GM13976 (cell line): ENCODE measurements at regions not wholly inside any gene's neighbourhood (a gene's known extent, or its start where the extent isn't known, plus 50 kb on each side); places are given as distances from the start of the nearest gene placed in this dataset.

Experiments used
- DNase-seq: peaks from one replicate; pipeline ENCODE4 v3.0.0; 2012; ENCODE audit warnings: low spot score
- in situ Hi-C: fragments of 300-500 bp; cut with MboI; formaldehyde crosslinking; loops from one replicate; pipeline ENCODE4 v1.12.0; 2022; ENCODE audit warnings: low sequenced_read_pairs, mixed read lengths, inconsistent platforms; ENCODE audit not compliant: unreplicated experiment
- TF ChIP-seq, protein P1 (sequence below): IDR thresholded peaks from 2 replicates; pipeline ENCODE4 v1.5.1; 2012; ENCODE audit warnings: borderline replicate concordance, mild to moderate bottlenecking; ENCODE audit not compliant: insufficient read depth; ENCODE audit errors: extremely low read depth, missing control alignments, control extremely low read depth

DNA sequence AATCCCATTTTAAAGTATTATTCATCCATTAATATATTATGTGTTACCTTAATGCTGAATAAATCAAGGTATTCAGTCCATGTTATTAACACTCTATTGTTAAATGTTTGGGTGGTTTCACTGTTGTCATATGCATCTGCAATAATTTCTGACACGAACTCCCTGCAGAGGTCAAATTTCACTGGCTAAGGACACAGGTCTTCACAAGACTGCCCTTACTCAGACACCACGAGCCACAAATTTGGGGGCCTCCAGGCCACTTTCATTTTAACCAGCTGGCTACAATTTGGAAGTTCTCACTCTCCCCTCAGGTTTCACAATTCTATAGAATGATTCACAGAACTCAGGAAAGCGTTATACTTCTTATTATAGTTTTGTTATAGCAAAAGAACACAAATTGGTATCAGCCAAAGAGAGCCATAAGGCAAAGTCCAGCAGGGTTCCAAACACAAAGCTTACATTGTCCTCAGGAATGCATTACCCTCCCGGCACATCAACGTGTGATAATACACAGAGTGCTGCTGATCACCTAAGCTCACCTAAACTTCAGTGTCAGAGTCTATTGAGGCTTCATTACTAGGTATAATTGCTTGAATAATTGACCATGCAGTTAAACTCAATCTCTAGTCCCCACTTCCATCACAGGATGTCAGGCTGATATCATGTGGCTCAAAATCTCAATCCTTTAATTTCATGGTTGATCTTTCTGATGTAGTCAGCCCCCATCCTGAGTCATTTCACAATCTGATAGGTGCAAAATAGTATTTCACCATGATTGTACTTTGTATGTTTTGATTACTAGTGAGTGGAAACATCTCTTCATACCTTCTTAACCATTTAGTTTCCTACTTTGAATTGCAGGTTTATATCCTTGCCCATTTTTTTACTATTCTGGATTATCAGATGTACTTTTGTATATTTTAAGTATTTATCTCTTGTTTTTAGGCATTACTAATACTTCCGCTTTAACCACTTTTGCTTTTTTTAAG is 441.4 kb upstream of the AGTR1 start:
- in situ Hi-C loops = no loop called here
- DNase-seq = no peak
- TF ChIP-seq, protein P1, sequence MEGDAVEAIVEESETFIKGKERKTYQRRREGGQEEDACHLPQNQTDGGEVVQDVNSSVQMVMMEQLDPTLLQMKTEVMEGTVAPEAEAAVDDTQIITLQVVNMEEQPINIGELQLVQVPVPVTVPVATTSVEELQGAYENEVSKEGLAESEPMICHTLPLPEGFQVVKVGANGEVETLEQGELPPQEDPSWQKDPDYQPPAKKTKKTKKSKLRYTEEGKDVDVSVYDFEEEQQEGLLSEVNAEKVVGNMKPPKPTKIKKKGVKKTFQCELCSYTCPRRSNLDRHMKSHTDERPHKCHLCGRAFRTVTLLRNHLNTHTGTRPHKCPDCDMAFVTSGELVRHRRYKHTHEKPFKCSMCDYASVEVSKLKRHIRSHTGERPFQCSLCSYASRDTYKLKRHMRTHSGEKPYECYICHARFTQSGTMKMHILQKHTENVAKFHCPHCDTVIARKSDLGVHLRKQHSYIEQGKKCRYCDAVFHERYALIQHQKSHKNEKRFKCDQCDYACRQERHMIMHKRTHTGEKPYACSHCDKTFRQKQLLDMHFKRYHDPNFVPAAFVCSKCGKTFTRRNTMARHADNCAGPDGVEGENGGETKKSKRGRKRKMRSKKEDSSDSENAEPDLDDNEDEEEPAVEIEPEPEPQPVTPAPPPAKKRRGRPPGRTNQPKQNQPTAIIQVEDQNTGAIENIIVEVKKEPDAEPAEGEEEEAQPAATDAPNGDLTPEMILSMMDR = no peak

DNA sequence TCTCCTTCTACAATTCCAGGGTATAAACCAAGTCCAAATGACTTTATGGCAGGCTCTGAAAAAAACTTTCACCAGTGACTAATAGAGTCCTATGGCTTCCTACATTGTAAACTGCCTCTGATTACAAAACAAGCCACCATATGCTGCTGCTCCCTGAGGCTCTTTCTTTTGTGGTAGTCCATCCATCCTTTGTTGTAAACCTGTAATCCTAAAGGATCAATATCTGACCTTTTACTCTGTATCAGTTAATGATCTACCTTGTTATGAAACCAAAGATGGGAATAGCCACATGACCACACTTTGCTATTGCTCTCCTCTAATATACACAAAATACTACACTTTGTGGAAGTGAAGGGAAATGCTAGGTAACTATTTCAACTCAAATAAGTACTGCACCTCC is 434.7 kb upstream of the AGTR1 start:
- TF ChIP-seq, protein P1 = no peak
- in situ Hi-C loops = no loop called here
- no peak for DNase-seq

DNA sequence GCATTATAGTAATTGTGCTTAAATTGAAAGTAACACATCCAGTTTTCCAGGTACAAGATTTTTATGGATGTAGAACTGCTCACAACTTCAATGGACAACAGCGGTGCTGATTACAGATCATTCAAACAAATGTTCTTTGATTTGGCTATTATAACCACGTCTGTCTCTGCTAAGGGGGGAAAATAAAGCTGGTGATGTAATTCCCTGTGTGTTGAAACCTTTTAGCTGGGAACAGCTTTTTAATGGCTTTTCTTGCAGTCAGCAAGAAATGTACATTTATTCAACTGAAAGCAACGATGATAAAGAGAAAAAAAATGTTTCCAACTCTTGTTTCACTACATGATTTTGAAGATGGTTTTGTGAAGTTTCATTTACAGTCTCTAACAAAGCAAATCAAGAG is 431.9 kb upstream of the AGTR1 start:
- in situ Hi-C loops = no loop called here
- TF ChIP-seq, protein P1 = no peak
- no peak for DNase-seq

DNA sequence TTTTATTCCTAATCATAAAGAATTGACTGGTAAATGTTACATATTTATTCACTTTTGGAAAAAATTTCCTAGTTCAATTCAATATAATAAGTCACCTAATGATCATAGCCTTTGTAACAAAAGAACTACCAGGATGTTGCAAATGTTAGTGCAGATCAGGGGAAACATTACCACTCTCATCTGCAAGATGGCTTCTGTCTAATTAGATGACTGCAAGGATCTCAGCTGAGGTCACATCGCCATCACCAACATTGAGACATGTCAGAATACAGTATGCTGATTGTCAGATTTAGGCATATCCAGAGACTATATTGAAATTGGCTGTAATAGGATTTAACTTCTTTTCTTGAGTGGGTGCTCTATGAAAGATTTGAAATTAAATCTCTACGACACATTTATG is 431.4 kb upstream of the AGTR1 start:
- no peak for DNase-seq
- in situ Hi-C loops = no loop called here
- TF ChIP-seq, protein P1 = no peak

DNA sequence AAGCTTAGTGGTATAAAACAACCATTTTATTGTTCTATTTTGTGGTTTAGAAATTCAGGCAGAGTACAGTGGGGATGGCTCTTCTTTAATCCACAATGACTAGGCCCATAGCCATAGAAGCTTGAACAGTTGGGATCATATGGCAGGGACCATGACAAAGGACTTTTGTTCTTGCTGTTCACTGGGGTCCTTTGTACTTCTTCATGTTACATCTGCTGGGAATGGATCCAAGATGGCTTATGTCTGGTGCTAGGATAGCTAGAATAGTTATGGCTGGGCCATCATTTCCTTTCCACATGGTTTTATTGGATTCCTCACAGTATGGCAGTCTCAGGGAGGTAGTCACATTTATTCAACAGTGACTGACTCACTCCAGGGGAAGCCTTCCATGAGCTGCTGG is 427.9 kb upstream of the AGTR1 start:
- in situ Hi-C loops = no loop called here
- TF ChIP-seq, protein P1 = no peak
- DNase-seq = no peak

DNA sequence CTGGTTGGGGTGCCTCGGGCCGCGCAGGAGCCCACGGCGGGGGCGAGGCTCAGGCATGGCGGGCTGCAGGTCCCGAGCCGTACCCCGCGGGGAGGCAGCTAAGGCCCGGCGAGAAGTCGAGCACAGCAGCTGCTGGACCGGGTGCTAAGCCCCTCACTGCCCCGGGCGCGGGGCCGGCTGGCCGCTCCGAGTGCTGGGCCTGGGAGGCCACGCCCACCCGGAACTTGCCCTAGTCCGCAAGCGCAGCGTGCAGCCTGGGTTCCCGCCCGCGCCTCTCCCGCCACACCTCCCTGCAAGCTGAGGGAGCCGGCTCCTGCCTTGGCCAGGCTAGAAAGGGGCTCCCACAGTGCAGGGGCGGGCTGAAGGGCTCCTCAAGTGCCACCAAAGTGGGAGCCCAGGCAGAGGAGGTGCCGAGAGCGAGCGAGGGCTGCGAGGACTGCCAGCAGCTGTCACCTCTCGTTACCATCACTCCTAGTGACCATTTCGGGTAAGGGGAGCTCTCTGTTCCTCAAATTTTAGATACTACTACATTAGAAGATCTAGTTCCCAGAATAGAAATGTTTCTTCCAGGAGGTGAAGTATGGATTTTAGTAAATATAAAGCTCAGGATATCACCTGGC is 417.0 kb upstream of the AGTR1 start:
- in situ Hi-C loops = no loop called here
- no peak for DNase-seq

More for the DNA sequence above, 417.0 kb upstream of the AGTR1 start:
- TF ChIP-seq, protein P1 = no peak
